Kidney (tissue), 13 donors: ENCODE measurements at regions not wholly inside any gene's neighbourhood (a gene's known extent, or its start where the extent isn't known, plus 50 kb on each side); places are given as distances from the start of the nearest gene placed in this dataset.
"Not testable (repeated sequence)": the region's sequence is repeated elsewhere in the genome, so short reads cannot be mapped to it uniquely, and the experiment has no call there.

Experiments used
- DNase-seq, 5 donors: peaks; one replicate each; pipeline ENCODE4 v3.0.0-alpha.2; 2013 to 2020
- FAIRE-seq: peaks from 2 replicates; lab custom pipeline; 2012; peaks lifted over from hg19 to GRCh38; lab: Jason Lieb, UNC
- H3K27ac ChIP-seq, 2 donors: one replicate each; pipeline ENCODE4 v1.7.0; 2013; ENCODE audit warnings: low read depth in 2 of 2, low read length in 2 of 2, inconsistent platforms in 1 of 2
- H3K27me3 ChIP-seq: one replicate; pipeline ENCODE4 v1.7.1; 2013; ENCODE audit warnings: low read length, inconsistent platforms; ENCODE audit not compliant: control insufficient read depth, insufficient read depth
- H3K36me3 ChIP-seq, 3 donors: one replicate each; pipeline versions ENCODE4 v1.7.0 to v1.7.1; 2013; ENCODE audit warnings: low read length in 3 of 3, control low read depth in 1 of 3, inconsistent platforms in 1 of 3; ENCODE audit not compliant: insufficient read depth in 3 of 3, control insufficient read depth in 2 of 3
- H3K4me1 ChIP-seq, 3 donors: one replicate each; pipeline versions ENCODE4 v1.7.0 to v1.7.1; 2013; ENCODE audit warnings: low read length in 3 of 3, inconsistent platforms in 1 of 3, low read depth in 1 of 3; ENCODE audit not compliant: control insufficient read depth in 2 of 3, insufficient read depth in 2 of 3
- H3K4me3 ChIP-seq, 3 donors: one replicate each; pipeline versions ENCODE4 v1.7.0 to v1.8.1; 2013; ENCODE audit warnings: low read length in 3 of 3, control low read depth in 1 of 3, inconsistent platforms in 1 of 3
- H3K9ac ChIP-seq, 3 donors: one replicate each; pipeline versions ENCODE4 v1.7.0 to v1.7.1; 2013; ENCODE audit warnings: low read length in 3 of 3, control low read depth in 1 of 3, inconsistent platforms in 1 of 3
- H3K9me3 ChIP-seq, 3 donors: one replicate each; pipeline versions ENCODE4 v1.7.0 to v1.7.1; 2013; ENCODE audit warnings: low read length in 3 of 3, control low read depth in 1 of 3, inconsistent platforms in 1 of 3; ENCODE audit not compliant: control insufficient read depth in 2 of 3, insufficient read depth in 1 of 3
- intact Hi-C: fragments of 100-400 bp; cut with DNase I; formaldehyde crosslinking; loops from one replicate; pipeline ENCODE4 v1.11.1; 2022
- TF ChIP-seq, protein P1 (sequence below): IDR thresholded peaks from 3 replicates; pipeline ENCODE4 v1.5.1; 2012; ENCODE audit warnings: mild to moderate bottlenecking, moderate library complexity, borderline replicate concordance; ENCODE audit not compliant: insufficient read depth; ENCODE audit errors: extremely low read depth
- donor health status: control.
- donor health status: control.
- donor health status: control.
- donor health status: control.
- donor health status: control.
- donor health status: DM: yes; HTN: yes; CAD: no.
- donor health status: Normal renal cell carcinoma (clear cell type).

DNA sequence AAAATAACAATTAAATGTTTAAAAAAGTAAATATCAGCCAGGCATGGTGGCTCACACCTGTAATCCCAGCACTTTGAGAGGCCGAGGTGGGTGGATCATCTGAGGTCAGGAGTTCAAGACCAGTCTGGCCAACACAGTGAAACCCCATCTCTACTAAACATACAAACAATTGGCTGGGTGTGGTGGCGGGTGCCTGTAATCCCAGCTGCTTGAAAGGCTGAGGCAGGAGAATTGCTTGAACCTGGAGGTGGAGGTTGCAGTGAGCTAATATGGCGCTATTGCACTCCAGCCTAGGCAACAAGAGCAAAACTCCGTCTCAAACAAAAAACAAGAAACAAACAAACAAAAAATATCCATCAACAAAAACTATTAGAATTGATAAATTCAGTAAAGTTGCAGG lies 77.5 kb downstream of the SNX5 start:
- H3K4me1 ChIP-seq, H3K9ac ChIP-seq, H3K4me3 ChIP-seq, H3K9me3 ChIP-seq, intact Hi-C loops, H3K36me3 ChIP-seq, H3K27ac ChIP-seq, DNase-seq, FAIRE-seq, H3K27me3 ChIP-seq: not testable (repeated sequence)

DNA sequence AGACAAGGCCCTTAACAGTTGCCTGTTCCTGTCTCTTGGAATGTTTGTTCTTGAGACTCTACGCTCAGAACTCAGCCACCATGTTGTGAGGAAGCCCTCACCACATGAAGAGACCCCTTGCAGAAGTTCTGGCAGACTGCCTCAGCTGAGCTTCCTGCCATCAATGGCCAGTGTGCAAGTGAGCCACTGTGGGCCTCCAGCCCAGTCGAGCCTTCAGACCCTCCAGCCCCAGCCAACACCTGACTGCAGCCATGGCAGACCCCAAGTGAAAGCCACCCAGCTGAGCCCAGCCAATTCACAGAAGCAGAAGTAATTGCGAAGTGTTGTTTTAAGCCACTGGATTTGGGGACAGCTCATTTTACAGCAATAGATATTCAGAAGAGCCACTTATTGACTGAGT lies 78.3 kb downstream of the SNX5 start:
- FAIRE-seq, result no peak
- no peak overlapping the region for H3K4me3 ChIP-seq
- TF ChIP-seq, protein P1, sequence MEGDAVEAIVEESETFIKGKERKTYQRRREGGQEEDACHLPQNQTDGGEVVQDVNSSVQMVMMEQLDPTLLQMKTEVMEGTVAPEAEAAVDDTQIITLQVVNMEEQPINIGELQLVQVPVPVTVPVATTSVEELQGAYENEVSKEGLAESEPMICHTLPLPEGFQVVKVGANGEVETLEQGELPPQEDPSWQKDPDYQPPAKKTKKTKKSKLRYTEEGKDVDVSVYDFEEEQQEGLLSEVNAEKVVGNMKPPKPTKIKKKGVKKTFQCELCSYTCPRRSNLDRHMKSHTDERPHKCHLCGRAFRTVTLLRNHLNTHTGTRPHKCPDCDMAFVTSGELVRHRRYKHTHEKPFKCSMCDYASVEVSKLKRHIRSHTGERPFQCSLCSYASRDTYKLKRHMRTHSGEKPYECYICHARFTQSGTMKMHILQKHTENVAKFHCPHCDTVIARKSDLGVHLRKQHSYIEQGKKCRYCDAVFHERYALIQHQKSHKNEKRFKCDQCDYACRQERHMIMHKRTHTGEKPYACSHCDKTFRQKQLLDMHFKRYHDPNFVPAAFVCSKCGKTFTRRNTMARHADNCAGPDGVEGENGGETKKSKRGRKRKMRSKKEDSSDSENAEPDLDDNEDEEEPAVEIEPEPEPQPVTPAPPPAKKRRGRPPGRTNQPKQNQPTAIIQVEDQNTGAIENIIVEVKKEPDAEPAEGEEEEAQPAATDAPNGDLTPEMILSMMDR, result no peak
- DNase-seq, result no peak
- no peaks in the 10 kb centered on the region for H3K4me1 ChIP-seq
- no peak overlapping the region for H3K9ac ChIP-seq
- intact Hi-C loops, result no loop called here
- H3K9me3 ChIP-seq, result peaks cover 0 to 6% (median 0%) of the 10 kb centered on the region in 3 donors
- no peaks in the 10 kb centered on the region for H3K36me3 ChIP-seq
- no peak overlapping the region for H3K27ac ChIP-seq
- H3K27me3 ChIP-seq, result no peaks in the 10 kb centered on the region

DNA sequence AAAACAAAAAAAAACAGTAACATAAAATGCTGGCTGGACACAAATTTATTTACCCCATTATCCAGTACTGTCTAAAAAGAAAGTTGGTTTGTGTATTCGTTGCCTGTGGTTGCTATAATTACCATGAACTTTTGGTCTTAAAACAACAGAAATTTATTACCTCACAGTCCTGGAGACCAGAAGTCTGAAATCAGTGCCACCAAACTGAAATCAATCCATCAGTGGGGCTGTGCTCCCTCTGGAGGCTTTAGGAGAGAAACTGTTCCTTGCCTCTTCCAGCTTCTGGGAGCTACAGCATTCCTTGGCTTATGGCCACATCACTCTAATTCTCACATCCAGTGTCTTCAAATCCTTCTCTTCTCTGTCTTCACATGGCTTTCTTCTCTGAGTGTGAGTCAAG lies 79.4 kb downstream of the SNX5 start:
- FAIRE-seq (no peak), DNase-seq (no peak)
- Histone ChIP-seq H3K4me3 (no peak overlapping the region), H3K9ac (no peak overlapping the region), H3K27me3 (no peaks in the 10 kb centered on the region), H3K27ac (no peak overlapping the region), H3K9me3 (peaks cover 0 to 6% (median 0%) of the 10 kb centered on the region in 3 donors), H3K4me1 (no peaks in the 10 kb centered on the region), H3K36me3 (no peaks in the 10 kb centered on the region)
- intact Hi-C loops, result no loop called here
- TF ChIP-seq, protein P1, result no peak

DNA sequence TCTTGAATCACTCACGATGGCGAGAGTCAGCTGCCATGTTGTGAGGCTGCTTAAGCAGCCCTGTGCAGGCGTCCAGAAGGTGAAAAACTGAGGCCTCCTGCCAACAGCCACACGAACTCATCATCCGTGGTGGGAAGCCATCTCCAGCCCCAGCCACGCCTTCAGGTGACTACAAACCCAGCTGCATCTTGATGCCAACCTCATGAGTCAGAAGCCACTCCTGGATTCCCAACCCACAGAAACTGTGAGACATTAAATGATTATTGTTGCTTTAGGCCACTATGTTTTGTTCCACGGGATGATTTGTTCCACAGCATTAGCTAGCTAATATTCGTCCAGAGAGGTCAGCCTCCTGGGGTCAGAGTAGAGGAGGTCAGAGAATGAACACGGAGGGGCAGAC lies 80.5 kb downstream of the SNX5 start:
- FAIRE-seq, result no peak
- H3K36me3 ChIP-seq, result no peaks in the 10 kb centered on the region
- H3K9me3 ChIP-seq, result peaks cover 0 to 6% (median 0%) of the 10 kb centered on the region in 3 donors
- H3K9ac ChIP-seq, result no peak overlapping the region
- intact Hi-C loops, result no loop called here
- H3K27me3 ChIP-seq, result no peaks in the 10 kb centered on the region
- no peak overlapping the region for H3K27ac ChIP-seq
- H3K4me3 ChIP-seq, result no peak overlapping the region
- no peaks in the 10 kb centered on the region for H3K4me1 ChIP-seq
- TF ChIP-seq, protein P1, result no peak
- DNase-seq, result no peak
